Erythroblast (primary cell): ENCODE measurements at regions not wholly inside any gene's neighbourhood (a gene's known extent, or its start where the extent isn't known, plus 50 kb on each side); places are given as distances from the start of the nearest gene placed in this dataset.
"Not testable (repeated sequence)": the region's sequence is repeated elsewhere in the genome, so short reads cannot be mapped to it uniquely, and the experiment has no call there.

Experiments
- DNase-seq, 2 experiments: peaks; one replicate each; lab custom pipeline; 2025; lab: John Stamatoyannopoulos, UW
- GATA1 ChIP-seq: IDR thresholded peaks from 2 replicates; pipeline ENCODE4 v1.6.1; 2011; ENCODE audit warnings: low read depth, mild to moderate bottlenecking, control low read depth, low read length, moderate library complexity
- POLR2A ChIP-seq: IDR thresholded peaks from 2 replicates; pipeline ENCODE4 v1.6.1; 2011; ENCODE audit warnings: mild to moderate bottlenecking, low read length

DNA sequence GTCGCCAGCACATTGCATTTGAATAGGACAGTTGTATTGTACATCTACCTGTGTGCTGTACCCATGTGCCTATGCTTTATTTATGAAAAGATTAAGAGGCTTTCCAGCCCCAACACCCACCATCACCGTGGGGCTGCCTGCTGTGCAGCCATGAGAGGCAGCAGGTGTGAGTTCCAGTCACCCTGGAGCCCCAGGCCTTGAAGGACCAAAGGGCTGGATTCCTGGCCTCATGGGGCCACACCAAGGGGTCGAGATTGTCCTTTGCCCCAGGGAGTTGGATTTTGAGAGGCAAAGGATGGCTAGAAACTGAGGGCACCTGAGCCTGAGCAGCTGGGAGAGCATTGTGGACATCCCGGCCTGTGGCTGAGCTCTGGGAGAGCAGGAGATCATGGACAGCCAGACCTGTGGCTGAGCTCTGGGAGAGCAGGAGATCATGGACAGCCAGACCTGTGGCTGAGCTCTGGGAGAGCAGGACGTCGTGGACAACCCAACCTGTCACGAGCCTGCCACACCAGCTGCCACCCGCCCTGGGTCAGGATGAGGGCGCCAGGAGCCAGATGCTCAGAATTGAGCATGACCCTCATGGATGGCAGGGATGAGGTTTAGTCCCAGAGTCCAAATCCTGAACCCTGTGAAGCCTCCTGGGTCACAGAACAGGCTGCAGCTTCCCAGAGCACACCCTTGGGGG, 182.5 kb upstream of the RAB6C start:
- no peak for DNase-seq

DNA sequence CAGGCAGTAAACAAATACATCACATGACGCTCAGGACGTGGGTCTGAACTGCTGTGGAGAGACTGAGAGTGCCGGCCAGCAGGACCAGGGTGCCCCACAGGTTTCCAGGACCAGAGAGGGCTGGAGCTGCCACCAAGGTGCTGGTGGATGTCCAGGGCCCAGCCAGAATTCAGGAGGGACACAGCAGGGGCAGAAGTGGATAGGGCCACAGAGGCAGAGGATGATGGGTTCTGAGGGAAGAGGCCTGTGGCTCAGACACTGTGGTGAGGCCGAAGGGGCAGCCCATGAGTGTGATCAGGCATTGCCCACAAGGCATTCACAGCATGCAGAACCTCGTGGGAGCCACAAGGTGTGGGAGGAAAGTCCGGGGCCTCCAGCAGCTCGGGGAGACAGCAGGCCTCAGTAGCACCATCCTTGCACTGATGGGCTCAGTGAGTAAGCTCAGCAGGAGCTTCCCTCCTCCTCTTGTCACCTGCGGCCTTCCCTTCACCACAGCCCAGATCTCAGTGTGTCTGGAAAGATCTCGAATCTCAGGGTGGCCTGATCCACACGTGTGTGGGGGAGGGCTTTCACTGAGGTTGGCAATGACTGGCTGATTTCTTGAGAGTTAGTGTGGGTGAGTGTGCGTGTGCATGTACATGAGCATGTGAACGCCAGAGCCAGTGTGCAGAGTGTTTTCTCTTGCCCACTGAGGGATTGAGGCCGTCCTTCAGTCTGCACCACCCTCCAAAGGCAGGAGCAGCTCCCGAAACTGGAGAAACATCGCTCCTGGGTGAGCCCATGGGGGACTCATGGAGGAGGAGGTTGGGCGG, 181.8 kb upstream of the RAB6C start:
- no peak for DNase-seq
- no peak for TF ChIP-seq POLR2A
- TF ChIP-seq GATA1 = no peak

More for the DNA sequence above, 182.5 kb upstream of the RAB6C start:
- TF ChIP-seq POLR2A (no peak), GATA1 (no peak)

DNA sequence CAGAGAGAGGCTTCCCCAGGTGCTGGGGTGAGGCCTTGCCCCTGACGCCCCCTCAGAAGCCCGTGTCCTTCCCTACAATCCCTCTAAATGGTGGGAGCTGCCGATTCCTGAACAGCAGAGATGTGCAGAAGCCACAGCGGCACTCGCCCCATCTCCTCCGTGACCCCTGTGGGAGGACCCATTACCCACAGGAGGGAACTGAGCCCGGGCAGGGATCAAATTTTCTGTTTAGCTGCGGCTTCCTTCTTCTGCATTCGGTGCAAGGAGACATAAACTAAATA, 181.2 kb upstream of the RAB6C start:
- no peak for TF ChIP-seq GATA1
- TF ChIP-seq POLR2A = no peak

DNA sequence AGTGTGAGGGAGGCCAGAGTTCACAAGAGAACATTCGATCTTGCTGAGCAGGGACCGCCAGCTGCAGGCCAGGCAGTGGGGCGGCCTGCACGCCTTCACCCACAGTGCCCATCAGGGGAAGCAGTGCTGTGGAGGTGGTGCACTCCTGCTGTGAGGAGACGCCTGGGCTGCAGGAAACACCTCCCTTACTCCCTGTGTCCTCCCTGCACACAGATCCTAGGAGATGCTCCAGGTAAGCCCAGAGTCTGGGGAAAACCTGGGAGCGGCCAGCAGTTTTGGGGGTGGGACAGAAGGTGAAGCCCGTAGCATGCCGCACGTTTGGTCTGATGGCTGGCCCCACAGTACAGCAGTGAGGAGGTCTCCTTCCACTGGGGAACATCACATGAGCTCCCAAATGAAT, 180.8 kb upstream of the RAB6C start:
- TF ChIP-seq POLR2A (no peak), GATA1 (no peak)
- no peak for DNase-seq

More for the DNA sequence above, 181.2 kb upstream of the RAB6C start:
- DNase-seq = no peak

DNA sequence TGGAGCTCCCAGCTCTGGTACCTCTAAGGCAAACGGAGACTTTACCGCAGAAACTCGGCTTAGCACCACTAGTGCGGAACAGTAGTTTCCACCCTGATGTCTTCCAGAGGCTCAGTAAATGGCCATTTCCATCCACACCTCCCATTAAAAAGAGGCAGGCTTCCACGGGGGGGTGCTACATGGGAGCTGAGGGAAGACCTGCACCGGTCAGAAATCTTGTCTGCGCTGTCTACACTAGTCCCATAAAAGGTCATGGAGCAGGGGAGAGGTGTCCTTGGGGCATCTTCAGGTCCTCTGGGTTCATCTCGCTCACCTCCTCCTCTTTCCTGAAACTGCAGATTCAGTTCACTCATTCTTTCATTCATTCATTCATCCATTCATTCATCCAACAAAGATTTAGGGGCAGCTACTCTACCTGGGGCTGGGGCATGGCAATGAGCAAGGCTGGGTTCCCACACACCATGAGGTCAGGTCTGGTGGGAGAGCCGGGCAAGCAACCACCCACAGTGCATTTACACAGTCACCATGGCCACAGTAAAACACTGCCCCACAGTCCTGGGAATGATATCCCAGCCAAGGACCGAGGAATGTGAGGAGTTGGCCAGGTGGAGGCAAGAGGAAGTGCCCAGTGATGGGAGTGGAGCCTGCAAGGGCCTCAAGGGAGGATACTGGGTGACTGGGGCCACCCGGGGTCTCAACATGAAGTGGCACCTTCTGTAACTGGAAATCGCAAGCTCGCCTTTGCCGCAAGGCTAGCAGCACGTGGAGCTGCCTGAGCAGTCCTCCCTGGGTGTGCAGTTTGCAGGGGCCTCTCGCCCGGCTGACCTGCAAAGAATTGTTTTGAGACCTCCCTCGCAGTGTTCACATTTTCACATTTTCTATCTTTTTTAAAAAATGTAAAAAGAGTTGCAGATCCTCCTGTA, 180.2 kb upstream of the RAB6C start:
- no peak for DNase-seq
- no peak for TF ChIP-seq GATA1
- no peak for TF ChIP-seq POLR2A

DNA sequence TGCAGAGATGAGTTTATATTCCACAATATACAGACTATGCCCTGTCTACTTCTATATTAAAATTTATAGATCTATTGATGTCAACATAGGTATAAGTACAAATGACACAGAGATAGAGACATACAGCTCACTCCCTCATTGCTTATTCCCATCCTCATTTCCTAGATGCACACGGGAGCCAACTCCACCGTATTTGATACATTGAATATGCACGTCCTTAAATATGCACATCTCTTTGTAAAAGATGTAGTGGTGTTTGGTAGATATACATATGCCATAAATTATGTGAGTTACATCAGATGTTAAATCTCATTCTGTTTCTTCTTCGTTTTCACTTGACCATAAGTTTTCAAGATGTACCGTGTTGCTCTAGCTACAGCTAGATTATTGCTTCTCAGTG, 179.2 kb upstream of the RAB6C start:
- TF ChIP-seq POLR2A (no peak), GATA1 (no peak)
- DNase-seq = no peak

DNA sequence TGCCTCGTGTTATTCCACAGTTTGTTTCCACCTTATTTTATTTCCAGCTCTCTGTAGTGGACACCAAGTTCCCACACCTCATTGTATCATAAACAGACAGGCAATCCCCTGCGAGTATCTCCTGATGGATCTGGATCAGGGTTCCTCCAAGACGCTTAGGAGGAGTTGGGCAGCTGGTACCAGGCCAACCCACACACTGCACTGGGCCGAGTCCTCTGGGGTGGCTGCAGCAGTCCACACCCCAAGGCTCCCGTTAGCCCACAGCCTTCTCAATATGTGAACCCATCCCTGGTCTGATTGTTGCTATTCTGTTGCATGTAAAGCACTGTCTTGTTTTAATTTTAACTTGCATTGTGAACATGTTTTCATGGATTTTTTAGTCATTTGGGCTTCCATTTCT, 178.8 kb upstream of the RAB6C start:
- DNase-seq = no peak
- no peak for TF ChIP-seq GATA1

DNA sequence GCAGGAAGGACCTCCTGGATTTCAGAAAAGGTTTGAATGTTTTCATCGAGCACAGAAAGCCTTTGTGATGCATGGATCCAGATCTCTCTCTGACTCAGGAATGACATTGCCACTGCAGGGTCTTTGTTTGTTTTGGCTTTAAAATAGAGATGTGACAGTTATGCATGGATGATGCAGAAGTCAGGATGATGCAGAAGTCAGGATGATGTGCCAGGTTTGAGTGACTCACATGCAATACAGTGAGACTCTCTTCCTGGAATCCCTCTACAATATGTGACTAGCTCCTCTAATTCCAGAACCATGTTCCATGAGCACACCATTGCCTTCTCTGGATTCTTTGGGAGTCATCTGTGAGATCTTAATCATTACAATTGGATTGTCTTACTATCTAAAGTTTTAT, 177.9 kb upstream of the RAB6C start:
- DNase-seq = no peak
- no peak for TF ChIP-seq POLR2A
- TF ChIP-seq GATA1 = no peak

DNA sequence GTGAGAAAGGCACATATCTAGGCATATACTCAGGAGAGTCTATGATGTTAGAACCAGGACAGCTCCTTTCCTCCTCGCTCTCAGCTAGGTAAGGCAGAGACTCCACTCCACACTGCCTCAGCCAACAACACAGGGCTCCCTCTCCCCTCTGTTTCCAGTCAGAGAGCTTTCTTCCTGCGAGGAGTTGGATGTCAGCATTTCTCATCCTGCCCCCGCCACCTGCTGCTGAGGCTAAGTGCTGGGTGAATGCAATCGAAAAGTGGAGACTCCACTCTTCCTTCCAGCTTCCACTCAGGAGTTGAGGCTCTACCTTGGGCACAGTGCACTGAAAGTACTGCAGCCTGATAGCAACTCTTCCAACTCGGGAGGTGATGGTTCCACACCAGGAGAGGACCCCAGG, 177.2 kb upstream of the RAB6C start:
- DNase-seq = no peak
- TF ChIP-seq POLR2A = no peak
- no peak for TF ChIP-seq GATA1

DNA sequence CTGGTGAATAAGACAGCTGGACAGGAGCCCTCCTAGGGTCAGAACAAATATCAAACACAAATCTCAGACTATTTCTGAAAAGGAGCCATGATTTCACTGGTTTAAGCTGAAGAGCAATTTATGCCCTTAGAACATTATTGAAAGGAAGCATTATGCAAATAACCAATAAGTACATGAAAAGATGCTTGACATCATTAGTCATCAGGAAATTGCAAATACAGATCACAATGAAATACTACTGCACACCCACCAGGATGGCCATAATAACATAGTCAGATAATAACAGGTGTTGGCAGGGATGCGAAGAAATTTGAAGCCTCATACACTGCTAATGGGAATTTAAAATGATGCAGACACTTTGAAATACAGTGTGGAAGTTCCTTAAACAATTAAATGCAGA, 176.4 kb upstream of the RAB6C start:
- no peak for DNase-seq
- TF ChIP-seq GATA1 (no peak), POLR2A (no peak)

DNA sequence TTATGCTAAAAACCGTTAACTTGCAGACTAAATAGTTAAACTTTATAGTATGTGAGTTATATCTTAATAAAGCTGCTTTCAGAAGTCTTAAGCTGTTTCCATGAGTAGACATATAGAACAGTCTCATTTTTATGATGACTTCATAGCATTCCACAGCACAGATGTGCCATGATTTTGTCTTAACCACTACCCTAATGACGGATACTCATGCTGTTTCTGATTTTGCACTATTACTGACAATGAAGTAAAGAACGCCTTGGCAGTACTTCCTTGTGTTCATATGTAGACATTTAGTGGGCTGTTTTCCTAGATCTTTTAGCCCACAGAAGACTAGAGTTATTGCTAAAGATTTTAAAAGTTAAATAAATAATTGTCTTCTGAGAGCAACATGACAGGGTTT, 175.6 kb upstream of the RAB6C start:
- TF ChIP-seq POLR2A = no peak
- no peak for TF ChIP-seq GATA1
- no peak for DNase-seq

DNA sequence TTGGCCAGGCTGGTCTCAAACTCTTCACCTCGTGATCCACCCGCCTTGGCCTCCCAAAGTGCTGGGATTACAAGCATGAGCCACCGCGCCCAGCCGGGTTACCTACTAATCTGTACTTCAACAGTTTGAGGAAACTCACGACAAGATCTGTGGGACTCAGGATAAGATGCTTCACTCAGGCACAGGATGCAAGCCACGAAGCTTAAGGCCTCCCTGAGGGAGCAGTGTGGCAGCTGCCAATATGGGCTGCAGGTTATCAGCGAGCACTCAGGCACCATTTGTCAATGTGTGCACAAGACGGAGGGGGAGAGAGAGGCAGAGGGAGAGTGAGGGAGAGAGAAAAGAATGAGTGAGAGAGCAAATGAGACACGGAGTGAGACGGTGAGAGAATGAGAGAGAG, 173.6 kb upstream of the RAB6C start:
- DNase-seq = no peak
- TF ChIP-seq GATA1 = no peak
- no peak for TF ChIP-seq POLR2A

DNA sequence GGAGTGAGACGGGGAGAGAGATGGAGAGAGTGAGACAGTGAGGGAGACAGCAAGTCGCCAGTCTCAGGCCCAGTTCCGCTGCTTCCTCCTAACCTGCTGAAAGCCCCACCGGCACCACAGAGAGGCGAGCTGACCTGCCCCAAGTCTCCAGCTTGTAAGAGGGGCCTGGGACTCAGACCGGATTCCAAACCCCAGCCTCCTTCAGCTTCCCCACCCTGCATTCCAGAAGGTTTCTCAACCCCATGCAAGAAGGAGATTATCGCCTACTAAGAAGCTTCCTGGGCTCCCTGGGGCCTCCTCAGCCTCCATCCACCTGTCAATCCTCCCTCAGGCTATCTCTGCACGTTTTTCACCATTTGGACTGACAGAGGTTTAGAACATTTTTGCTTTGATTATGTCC, 173.1 kb upstream of the RAB6C start:
- TF ChIP-seq POLR2A = no peak
- no peak for TF ChIP-seq GATA1
- no peak for DNase-seq

DNA sequence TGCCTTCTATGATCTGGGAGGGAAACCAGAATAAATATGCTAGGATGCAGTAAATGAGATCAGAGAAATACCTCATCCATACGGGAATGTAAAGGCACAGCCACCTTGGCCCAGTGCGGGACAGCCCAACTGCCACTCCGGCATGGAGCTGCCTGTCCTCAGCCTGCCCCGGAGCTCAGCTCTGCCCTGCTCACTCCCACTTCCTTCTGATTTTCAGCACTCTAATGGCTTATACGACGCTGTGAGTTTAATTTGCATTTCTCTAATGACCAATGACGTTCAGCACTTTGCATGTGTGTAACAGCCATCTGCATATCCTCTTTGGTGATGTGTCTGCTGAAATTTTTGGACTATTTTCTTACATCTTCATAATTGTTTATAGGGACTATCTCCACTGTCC, 172.5 kb upstream of the RAB6C start:
- TF ChIP-seq POLR2A (no peak), GATA1 (no peak)
- DNase-seq = no peak

DNA sequence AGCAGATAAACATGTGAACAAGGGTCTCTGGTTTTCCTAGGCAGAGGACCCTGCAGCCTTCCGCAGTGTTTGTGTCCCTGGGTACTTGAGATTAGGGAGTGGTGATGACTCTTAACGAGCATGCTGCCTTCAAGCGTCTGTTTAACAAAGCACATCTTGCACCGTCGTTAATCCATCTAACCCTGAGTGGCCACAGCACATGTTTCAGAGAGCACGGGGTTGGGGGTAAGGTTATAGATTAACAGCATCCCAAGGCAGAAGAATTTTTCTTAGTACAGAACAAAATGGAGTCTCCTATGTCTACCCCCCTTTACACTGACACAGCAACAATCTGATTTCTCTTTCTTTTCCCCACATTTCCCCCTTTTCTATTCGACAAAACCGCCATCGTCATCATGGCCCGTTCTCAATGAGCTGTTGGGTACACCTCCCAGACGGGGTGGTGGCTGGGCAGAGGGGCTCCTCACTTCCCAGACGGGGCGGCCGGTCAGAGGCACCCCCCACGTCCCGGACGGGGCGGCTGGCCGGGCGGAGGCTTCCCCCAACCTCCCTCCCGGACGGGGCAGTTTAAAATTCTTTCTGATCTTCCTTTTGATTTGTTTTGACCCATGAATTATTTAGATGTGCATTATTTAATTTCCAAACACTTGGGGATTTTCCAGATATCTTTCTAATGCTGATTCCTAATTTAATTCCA, 171.7 kb upstream of the RAB6C start:
- not testable (repeated sequence) for DNase-seq
